IMR-90 (cell line): ENCODE measurements at regions not wholly inside any gene's neighbourhood (a gene's known extent, or its start where the extent isn't known, plus 50 kb on each side); places are given as distances from the start of the nearest gene placed in this dataset.
A peak's percentile ranks its signal among the peaks of the same experiment; 100 is the strongest.

Source experiments
- ATAC-seq: fragments of 200-7000 bp; cut with Tn5 transposase; 2 replicates; pipeline ENCODE4 v1.9.1; 2020; ENCODE audit warnings: low read depth, mild to moderate bottlenecking, moderate library complexity
- BruUV-seq: library from RNA; stranded (reverse); fragments of 400-500 nt; replicated peaks from 2 replicates; lab custom pipeline; 2021; lab: Mats Ljungman, UMichigan
- CTCF ChIA-PET: fragments of 300-600 bp; formaldehyde crosslinking; extraction: SDS; loops from one replicate; lab custom pipeline; 2021; ENCODE audit warnings: antibody characterized with exemption; lab: Yijun Ruan, JAX
- POLR2A ChIA-PET: fragments of 300-600 bp; sonication (Branson Sonifier 250); formaldehyde crosslinking; loops from one replicate; lab custom pipeline; 2022; ENCODE audit warnings: antibody characterized with exemption; ENCODE audit not compliant: unreplicated experiment; lab: Charles Lee
- DNase-seq: peaks from one replicate; pipeline ENCODE4 v3.0.0; 2013
- H2AFZ ChIP-seq: replicated peaks from 2 replicates; pipeline ENCODE3; 2013; ENCODE audit warnings: low read length, mild to moderate bottlenecking; ENCODE audit not compliant: poor library complexity
- H2AK5ac ChIP-seq: 2 replicates; pipeline ENCODE4 v1.6.1; 2013; ENCODE audit warnings: low read depth, low read length, inconsistent platforms
- H2AK9ac ChIP-seq: replicated peaks from 2 replicates; pipeline ENCODE3; 2013; ENCODE audit warnings: mild to moderate bottlenecking, low read depth, low read length, moderate library complexity; ENCODE audit not compliant: poor library complexity
- H2BK120ac ChIP-seq: 2 replicates; pipeline ENCODE4 v1.6.1; 2013; ENCODE audit warnings: low read depth, low read length, inconsistent platforms
- H2BK15ac ChIP-seq: 3 replicates; pipeline ENCODE4 v1.6.1; 2013; ENCODE audit warnings: low read depth, low read length, inconsistent platforms
- H2BK20ac ChIP-seq: 2 replicates; pipeline ENCODE4 v1.6.1; 2013; ENCODE audit warnings: low read depth, mild to moderate bottlenecking, inconsistent platforms, low read length, moderate library complexity
- H2BK5ac ChIP-seq: 2 replicates; pipeline ENCODE4 v1.6.1; 2013; ENCODE audit warnings: mild to moderate bottlenecking, low read depth, low read length, inconsistent platforms; ENCODE audit not compliant: poor library complexity, severe bottlenecking
- H3K14ac ChIP-seq: replicated peaks from 2 replicates; pipeline ENCODE4 v1.6.1; 2013; ENCODE audit warnings: low read depth, low read length, inconsistent platforms
- H3K18ac ChIP-seq: 2 replicates; pipeline ENCODE4 v1.6.1; 2013; ENCODE audit warnings: low read depth, low read length, control low read depth
- H3K23ac ChIP-seq: 2 replicates; pipeline ENCODE4 v1.6.1; 2013; ENCODE audit warnings: low read depth, low read length, inconsistent platforms
- H3K27ac ChIP-seq: 2 replicates; pipeline ENCODE4 v1.5.1; 2013; ENCODE audit warnings: mild to moderate bottlenecking, control low read depth, low read length; ENCODE audit not compliant: insufficient read depth
- H3K27me3 ChIP-seq: 2 replicates; pipeline ENCODE4 v1.6.1; 2013; ENCODE audit warnings: low read length; ENCODE audit not compliant: control insufficient read depth, insufficient read depth
- H3K36me3 ChIP-seq: 2 replicates; pipeline ENCODE4 v1.6.1; 2013; ENCODE audit warnings: low read length, mixed read lengths; ENCODE audit not compliant: control insufficient read depth, insufficient read depth
- H3K4ac ChIP-seq: 2 replicates; pipeline ENCODE4 v1.6.1; 2013; ENCODE audit warnings: low read depth, low read length, inconsistent platforms
- H3K4me1 ChIP-seq: 2 replicates; pipeline ENCODE4 v1.6.1; 2013; ENCODE audit warnings: low read length, mixed read lengths; ENCODE audit not compliant: control insufficient read depth, insufficient read depth
- H3K4me2 ChIP-seq: 2 replicates; pipeline ENCODE4 v1.6.1; 2013; ENCODE audit warnings: low read depth, mild to moderate bottlenecking, control low read depth, low read length, moderate library complexity
- H3K4me3 ChIP-seq: 2 replicates; pipeline ENCODE4 v1.5.1; 2013; ENCODE audit warnings: low read depth, mild to moderate bottlenecking, control low read depth, low read length, moderate library complexity; ENCODE audit not compliant: insufficient read depth
- H3K56ac ChIP-seq: 2 replicates; pipeline ENCODE4 v1.6.1; 2013; ENCODE audit warnings: low read length, inconsistent platforms; ENCODE audit not compliant: insufficient read depth; ENCODE audit errors: extremely low read depth
- H3K79me1 ChIP-seq, 2 experiments: 2 replicates each; pipeline ENCODE4 v1.6.1; 2013; ENCODE audit warnings: low read length in 2 of 2, inconsistent platforms in 1 of 2, low read depth in 1 of 2
- H3K9ac ChIP-seq: 2 replicates; pipeline ENCODE4 v1.6.1; 2013; ENCODE audit warnings: low read depth, low read length, control low read depth
- H3K9me1 ChIP-seq: 2 replicates; pipeline ENCODE4 v1.6.1; 2013; ENCODE audit warnings: low read length, inconsistent platforms; ENCODE audit not compliant: insufficient read depth
- H3K9me3 ChIP-seq: 2 replicates; pipeline ENCODE4 v1.6.1; 2013; ENCODE audit warnings: low read length; ENCODE audit not compliant: control insufficient read depth, insufficient read depth
- H4K20me1 ChIP-seq: 2 replicates; pipeline ENCODE4 v1.6.1; 2013; ENCODE audit warnings: low read length, inconsistent platforms; ENCODE audit not compliant: insufficient read depth
- H4K5ac ChIP-seq: 2 replicates; pipeline ENCODE4 v1.6.1; 2013; ENCODE audit warnings: mild to moderate bottlenecking, low read depth, low read length, control low read depth
- H4K8ac ChIP-seq, 2 experiments: 2 replicates each; pipeline ENCODE4 v1.6.1; 2013; ENCODE audit warnings: low read depth in 2 of 2, low read length in 2 of 2, control low read depth in 1 of 2, inconsistent platforms in 1 of 2
- H4K91ac ChIP-seq: 2 replicates; pipeline ENCODE4 v1.6.1; 2013; ENCODE audit warnings: low read depth, low read length, inconsistent platforms; ENCODE audit not compliant: insufficient read depth
- CEBPB ChIP-seq: IDR thresholded peaks from 2 replicates; pipeline ENCODE4 v1.6.1; 2012; ENCODE audit warnings: low read depth, low read length, improper control_type of control experiment
- NFE2L2 ChIP-seq: fragments of 150-350 bp; IDR thresholded peaks from 2 replicates; pipeline ENCODE4 v1.6.1; 2016; ENCODE audit warnings: low read depth, mild to moderate bottlenecking, low read length
- POLR2A ChIP-seq: IDR thresholded peaks from 2 replicates; pipeline ENCODE4 v1.6.1; 2012; ENCODE audit warnings: mild to moderate bottlenecking, low read depth, low read length
- RAD21 ChIP-seq: IDR thresholded peaks from 2 replicates; pipeline ENCODE4 v1.6.1; 2012; ENCODE audit warnings: low read length, improper control_type of control experiment
- WGBS, 2 experiments: methylation state at CpG; one replicate each; pipeline versions ENCODE4 v1.1.5 to v1.1.7; 2013; ENCODE audit warnings: missing lambda C conversion rate in 2 of 2; ENCODE audit not compliant: insufficient read length in 1 of 2; ENCODE audit errors: extremely low coverage in 2 of 2; 5-methylcytosine and 5-hydroxymethylcytosine counted together
- dilution Hi-C: fragments of 300-500 bp; cut with HindIII; formaldehyde crosslinking; loops from one replicate; pipeline ENCODE4 v1.14.3; 2018; ENCODE audit warnings: low sequenced_read_pairs; ENCODE audit not compliant: unreplicated experiment
- in situ Hi-C: fragments of 300-500 bp; cut with MboI; formaldehyde crosslinking; loops from 3 replicates; pipeline ENCODE4 v1.14.3; 2019; ENCODE audit warnings: low sequenced_read_pairs, inconsistent platforms, mixed read lengths
- intact Hi-C: fragments of 100-400 bp; cut with micrococcal nuclease; formaldehyde crosslinking; loops from 2 replicates; pipeline ENCODE4 v1.10.0; 2022
- TF ChIP-seq, protein P1 (sequence below): fragments of 150-350 bp; IDR thresholded peaks from 2 replicates; pipeline ENCODE4 v1.6.1; 2016; ENCODE audit warnings: low read depth, mild to moderate bottlenecking, low read length, moderate library complexity, borderline replicate concordance
- TF ChIP-seq, protein P2 (sequence below): conservative IDR thresholded peaks from 2 replicates; pipeline ENCODE4 v1.5.1; 2012; ENCODE audit warnings: mild to moderate bottlenecking, low read depth, low read length, improper control_type of control experiment

DNA sequence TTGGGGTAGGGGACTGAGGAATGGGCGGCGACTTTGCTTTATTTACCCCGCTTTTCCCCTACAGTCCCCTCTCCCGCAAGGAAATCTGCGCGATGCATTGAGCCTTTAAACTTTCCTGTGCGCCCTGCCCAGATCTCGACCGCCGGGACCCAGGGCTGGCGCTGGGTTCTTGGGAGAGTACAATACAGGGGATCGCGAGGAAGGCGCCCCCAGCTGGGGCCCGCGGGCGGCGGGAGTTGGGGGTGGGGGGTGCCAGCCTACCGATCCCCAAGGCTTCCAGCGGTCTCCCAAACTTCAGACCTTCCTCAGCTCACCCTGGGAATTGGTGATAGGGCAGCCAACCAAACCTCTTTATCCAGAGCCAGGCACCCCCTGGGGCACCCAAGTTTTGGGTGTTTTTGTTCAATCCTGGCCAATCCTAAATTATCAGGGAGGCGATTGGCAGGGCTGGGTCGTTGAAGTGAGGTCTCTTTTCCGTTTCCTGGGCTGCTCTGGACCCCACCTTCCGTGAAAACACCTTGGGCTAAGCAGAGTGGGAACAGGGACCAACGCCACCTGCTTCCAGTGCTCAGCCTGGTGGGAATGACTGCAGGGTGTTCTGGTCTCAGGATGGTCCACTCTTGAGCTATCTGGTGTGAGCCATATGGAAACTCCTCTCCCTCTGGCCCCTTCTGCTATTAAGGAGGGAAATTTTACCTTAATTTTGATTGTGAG lies 51.4 kb upstream of the DAB2IP start (continued):
- TF ChIP-seq, protein P1, sequence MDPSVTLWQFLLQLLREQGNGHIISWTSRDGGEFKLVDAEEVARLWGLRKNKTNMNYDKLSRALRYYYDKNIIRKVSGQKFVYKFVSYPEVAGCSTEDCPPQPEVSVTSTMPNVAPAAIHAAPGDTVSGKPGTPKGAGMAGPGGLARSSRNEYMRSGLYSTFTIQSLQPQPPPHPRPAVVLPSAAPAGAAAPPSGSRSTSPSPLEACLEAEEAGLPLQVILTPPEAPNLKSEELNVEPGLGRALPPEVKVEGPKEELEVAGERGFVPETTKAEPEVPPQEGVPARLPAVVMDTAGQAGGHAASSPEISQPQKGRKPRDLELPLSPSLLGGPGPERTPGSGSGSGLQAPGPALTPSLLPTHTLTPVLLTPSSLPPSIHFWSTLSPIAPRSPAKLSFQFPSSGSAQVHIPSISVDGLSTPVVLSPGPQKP = no peak
- no peak for TF ChIP-seq POLR2A

DNA sequence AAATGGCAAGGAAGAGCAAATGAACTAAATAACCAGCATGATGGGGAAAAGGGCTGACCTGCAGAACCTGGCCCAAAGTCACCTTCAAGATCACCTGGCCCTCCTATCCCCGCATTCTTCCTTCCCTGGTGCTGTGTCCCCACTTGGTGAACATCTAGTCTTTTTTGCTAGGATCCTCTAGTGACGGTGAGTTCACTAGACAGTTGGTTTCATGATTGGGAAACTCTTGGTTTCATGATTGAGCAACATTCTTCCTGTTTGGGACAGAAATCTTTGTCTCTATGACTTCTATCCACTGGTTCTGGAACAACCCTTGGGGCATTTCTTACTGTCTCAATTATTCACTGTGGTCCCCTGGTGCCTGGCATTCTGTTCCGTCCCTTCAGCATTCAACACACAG lies 50.2 kb upstream of the DAB2IP start:
- WGBS, 2 experiments = no CpG with 5 or more reads among the region's 3 CpGs
- BruUV-seq = no TSS peak

More for the DNA sequence above, 50.2 kb upstream of the DAB2IP start:
- Histone ChIP-seq H2BK20ac (no peak overlapping the region), H2BK5ac (no peak overlapping the region), H4K20me1 (peaks cover 22% of the 10 kb centered on the region; the same call in 1 of the 2 replicates), H2AK9ac (no peak overlapping the region), H3K56ac (no peak overlapping the region), H2AK5ac (no peak overlapping the region), H3K14ac (no peak overlapping the region), H3K79me1 (peaks cover 4 to 11% of the 10 kb centered on the region in 2 experiments; a peak in 3 of 4 replicates), H3K18ac (no peak overlapping the region), H3K4me2 (no peak overlapping the region), H3K36me3 (no peaks in the 10 kb centered on the region), H3K4me3 (no peak overlapping the region), H3K9me3 (no peaks in the 10 kb centered on the region), H3K4me1 (peaks cover 22% of the 10 kb centered on the region), H3K9ac (no peak overlapping the region), H3K27me3 (peaks cover 3% of the 10 kb centered on the region; the same call in 1 of the 2 replicates), H3K4ac (no peak overlapping the region), H3K23ac (no peak overlapping the region), H4K8ac (no peak overlapping the region), H4K5ac (no peak overlapping the region), H3K9me1 (peaks cover 3% of the 10 kb centered on the region; the same call in 1 of the 2 replicates), H2BK15ac (no peak overlapping the region), H2BK120ac (no peak overlapping the region), H4K91ac (no peak overlapping the region), H3K27ac (no peak overlapping the region), H2AFZ (no peak overlapping the region)
- intact Hi-C loops (no loop called here), dilution Hi-C loops (no loop called here), in situ Hi-C loops (no loop called here)
- no peak for DNase-seq
- TF ChIP-seq CEBPB (peak; percentile 91), NFE2L2 (no peak), POLR2A (no peak), RAD21 (no peak)
- TF ChIP-seq, protein P2, sequence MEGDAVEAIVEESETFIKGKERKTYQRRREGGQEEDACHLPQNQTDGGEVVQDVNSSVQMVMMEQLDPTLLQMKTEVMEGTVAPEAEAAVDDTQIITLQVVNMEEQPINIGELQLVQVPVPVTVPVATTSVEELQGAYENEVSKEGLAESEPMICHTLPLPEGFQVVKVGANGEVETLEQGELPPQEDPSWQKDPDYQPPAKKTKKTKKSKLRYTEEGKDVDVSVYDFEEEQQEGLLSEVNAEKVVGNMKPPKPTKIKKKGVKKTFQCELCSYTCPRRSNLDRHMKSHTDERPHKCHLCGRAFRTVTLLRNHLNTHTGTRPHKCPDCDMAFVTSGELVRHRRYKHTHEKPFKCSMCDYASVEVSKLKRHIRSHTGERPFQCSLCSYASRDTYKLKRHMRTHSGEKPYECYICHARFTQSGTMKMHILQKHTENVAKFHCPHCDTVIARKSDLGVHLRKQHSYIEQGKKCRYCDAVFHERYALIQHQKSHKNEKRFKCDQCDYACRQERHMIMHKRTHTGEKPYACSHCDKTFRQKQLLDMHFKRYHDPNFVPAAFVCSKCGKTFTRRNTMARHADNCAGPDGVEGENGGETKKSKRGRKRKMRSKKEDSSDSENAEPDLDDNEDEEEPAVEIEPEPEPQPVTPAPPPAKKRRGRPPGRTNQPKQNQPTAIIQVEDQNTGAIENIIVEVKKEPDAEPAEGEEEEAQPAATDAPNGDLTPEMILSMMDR = no peak
- ChIA-PET POLR2A (no interaction called here), CTCF (no interaction called here)
- no peak for ATAC-seq
